A549 (cell line): ENCODE measurements at regions not wholly inside any gene's neighbourhood (a gene's known extent, or its start where the extent isn't known, plus 50 kb on each side); places are given as distances from the start of the nearest gene placed in this dataset.

Experiments used
- PHF8 ChIP-seq: fragments of 200-600 bp; sonication (generic); IDR thresholded peaks from 2 replicates; pipeline ENCODE4 v1.6.1; 2016; ENCODE audit warnings: low read depth, mild to moderate bottlenecking, antibody characterized with exemption, moderate library complexity, borderline replicate concordance
- POLR2AphosphoS2 ChIP-seq: conservative IDR thresholded peaks from 2 replicates; pipeline ENCODE4 v1.6.1; 2012; ENCODE audit warnings: low read length, improper control_type of control experiment, inconsistent platforms
- TF ChIP-seq, protein P1 (sequence below): fragments of >200 bp; sonication (Bioruptor Twin); formaldehyde crosslinking; IDR thresholded peaks from 3 replicates; pipeline ENCODE4 v1.5.1; 2016

DNA sequence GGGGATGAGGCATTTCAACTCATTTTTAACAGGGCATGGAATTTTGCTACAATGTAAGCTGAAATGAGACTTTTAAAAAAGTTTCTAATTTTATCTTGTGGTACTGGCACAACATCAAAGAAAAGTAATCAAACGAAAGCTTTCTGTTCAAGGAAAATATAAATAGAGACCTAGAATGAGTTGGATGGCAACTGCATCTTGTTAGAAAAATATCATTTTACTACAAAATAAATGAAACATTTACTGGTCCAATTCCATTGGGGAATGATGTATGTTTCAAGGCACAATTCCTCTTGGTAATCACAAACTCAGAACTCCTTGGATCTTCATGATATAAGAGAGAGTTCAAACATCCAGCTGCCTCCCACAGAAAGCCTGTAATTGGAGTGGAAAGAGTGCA lies 102.8 kb downstream of the HMHB1 start:
- TF ChIP-seq PHF8 (no peak), POLR2AphosphoS2 (no peak)
- TF ChIP-seq, protein P1, sequence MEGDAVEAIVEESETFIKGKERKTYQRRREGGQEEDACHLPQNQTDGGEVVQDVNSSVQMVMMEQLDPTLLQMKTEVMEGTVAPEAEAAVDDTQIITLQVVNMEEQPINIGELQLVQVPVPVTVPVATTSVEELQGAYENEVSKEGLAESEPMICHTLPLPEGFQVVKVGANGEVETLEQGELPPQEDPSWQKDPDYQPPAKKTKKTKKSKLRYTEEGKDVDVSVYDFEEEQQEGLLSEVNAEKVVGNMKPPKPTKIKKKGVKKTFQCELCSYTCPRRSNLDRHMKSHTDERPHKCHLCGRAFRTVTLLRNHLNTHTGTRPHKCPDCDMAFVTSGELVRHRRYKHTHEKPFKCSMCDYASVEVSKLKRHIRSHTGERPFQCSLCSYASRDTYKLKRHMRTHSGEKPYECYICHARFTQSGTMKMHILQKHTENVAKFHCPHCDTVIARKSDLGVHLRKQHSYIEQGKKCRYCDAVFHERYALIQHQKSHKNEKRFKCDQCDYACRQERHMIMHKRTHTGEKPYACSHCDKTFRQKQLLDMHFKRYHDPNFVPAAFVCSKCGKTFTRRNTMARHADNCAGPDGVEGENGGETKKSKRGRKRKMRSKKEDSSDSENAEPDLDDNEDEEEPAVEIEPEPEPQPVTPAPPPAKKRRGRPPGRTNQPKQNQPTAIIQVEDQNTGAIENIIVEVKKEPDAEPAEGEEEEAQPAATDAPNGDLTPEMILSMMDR: no peak
